ENCODE measurements at regions not wholly inside any gene's neighbourhood (a gene's known extent, or its start where the extent isn't known, plus 50 kb on each side); places are given as distances from the start of the nearest gene placed in this dataset.
"Not testable (repeated sequence)": the region's sequence is repeated elsewhere in the genome, so short reads cannot be mapped to it uniquely, and the experiment has no call there.

DNA sequence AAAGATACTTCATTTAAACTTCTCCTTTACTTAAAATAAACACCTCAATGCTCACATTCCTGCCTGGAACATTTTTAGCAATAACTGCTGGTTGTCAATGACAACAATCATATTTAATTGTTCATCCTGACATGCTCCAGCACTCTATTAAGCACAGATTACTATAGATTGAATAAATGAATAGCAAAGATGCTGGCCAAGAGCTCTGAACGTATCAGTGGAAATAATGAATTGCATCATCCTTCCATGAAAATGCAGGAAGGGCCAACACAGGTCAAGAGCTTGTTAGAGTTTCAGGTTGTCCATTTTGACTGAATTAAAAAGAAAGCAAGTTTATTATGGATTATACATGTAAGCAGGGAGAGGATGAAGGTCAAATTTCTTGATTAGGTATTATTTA lies 994.0 kb downstream of the TSN start:
- no peak for DNase-seq

- no peak for DNase-seq
Measured at GRCh38 chr2:122750095-122750494, 994.6 kb downstream of the TSN start.

DNA sequence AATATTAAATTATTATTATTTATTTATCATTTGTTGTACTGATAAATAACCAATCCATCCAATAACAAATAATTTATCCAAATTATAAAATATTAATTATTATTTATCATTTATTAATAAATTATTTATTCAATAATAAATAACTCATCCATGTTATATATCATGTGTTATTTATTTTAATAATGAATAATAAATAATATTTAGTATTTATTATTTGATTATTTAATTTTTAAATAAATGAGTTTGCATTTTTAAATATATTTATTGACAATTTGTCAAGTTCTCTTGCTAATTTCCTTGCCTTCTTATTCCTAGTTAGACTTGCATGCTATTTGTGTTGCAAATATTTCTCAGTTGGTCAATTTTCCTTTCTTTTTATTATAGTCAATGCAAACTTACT lies 995.4 kb downstream of the TSN start:
- DNase-seq = no peak

- no peak for DNase-seq
Measured at GRCh38 chr2:122753336-122753735, 997.9 kb downstream of the TSN start.

DNA sequence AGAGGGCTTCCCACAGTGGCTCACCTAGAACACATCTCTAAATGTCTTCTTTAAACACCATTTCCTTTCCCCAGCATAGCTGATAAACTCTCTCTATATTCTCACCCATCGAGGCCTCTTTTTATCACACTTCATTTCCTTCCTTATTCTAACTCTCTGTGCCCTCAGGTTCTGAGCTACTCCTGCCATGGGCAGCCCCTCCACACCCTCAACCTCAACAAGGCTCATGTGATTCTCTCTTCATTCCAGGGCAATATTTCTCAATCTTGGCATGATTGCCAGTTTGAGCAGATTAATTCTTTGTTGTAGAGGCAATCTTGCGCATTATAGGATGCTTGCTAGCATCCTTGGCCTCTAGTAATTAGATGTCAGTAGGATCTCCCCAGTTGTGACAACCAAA lies 999.1 kb downstream of the TSN start:
- DNase-seq = no peak

- DNase-seq = no peak
Measured at GRCh38 chr2:122755281-122755780, 999.9 kb downstream of the TSN start.

- no peak for DNase-seq
Measured at GRCh38 chr2:122758967-122759366, 1003.5 kb downstream of the TSN start.

DNA sequence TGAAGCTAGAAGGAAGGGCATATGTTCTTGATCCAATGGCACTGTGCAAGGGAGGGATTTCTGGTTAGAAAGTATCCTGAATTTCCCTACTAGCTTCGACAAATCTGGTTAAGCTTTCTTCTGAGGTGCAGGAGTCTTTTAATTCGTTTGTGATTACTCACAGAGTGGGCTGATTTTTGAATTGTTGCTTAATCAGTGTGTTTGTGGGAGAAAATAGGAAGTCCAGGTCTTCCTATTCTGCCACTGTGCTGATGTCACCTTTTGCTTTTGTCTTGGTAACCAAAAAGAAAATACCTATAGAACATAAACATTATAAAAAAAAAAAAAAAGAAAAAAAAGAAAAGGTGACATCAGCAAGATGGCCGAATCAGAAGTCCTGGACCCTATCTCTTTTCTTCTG lies 1008.6 kb downstream of the TSN start:
- DNase-seq = no peak

DNA sequence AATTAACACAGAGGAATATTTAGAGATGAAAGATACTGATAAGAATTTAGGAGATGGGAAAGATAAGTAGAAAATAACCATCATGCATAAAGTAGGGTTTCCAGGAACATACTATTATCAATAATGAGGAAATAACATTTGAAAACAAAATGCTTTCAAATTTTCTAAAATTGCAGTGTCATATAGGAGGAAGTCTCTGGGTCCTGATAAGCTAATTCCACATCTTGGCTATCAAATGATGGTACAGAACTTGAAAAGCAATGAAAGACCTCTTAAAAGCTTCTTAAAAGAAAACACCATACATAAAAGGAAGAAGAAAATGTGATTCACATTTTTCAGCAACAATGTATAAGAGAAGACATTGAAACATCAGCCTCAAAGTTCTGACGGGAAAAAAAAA lies 1024.8 kb downstream of the TSN start:
- DNase-seq = no peak

GRCh38 chr2:122794100-122794499 lies 1038.6 kb downstream of the TSN start:
- DNase-seq = no peak

DNA sequence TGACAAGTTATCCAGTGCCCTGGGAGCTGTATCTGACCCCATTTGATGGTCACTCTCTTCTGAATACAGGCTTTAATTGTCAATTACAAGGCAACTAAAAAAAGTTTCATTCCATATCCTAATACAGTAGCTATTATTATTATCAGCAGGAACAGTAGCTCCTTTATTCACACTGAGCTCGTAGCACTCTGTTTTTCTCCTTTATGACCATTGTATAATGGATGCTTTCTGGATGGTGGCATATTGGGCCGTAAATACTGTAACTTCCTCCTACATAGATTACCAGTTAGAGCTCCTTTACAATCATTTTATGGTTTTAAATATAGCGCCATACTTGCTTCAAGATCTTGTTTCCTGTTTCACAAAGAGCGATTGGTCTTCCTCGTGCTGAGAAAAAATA lies 1040.3 kb downstream of the TSN start:
- no peak for DNase-seq

DNA sequence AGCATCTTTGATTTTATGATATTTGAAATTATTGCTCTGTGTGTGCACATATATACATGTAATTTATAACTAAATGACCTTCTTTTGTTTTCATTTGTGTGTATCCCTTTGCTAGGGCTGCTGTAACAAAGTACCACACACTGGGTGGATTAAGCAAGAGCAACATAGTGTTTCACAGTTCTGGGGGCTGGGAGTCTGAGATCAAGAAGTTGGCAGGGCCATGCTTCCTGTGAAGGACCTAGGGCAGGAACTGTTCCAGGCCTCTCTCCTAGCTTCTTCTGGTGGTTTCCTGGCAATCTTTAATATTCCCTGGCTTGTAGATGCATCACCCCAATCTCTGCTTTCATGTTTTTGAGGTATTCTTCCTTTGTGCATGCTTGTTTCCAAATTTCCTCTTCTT lies 1043.9 kb downstream of the TSN start:
- no peak for DNase-seq

DNA sequence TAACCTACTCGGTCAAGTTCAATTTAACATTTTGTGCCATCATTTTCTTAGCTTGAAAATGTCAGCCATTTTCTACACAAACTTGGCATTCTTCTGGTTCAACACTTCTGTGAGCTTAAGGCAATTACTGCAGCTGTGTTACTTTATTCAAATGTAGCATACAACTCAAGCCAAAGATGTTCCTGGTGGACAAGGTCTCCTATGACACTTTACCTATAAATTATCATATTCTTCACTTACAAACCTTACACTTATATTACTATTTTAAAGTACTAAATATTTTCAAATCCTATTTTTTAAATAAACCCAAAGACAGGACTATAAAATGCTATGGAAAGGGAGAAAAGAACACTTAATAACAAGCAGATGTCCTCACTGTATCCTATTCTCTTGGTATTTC lies 1045.3 kb downstream of the TSN start:
- DNase-seq = no peak

GRCh38 chr2:122804494-122804893 lies 1049.0 kb downstream of the TSN start:
- DNase-seq = no peak

GRCh38 chr2:122805346-122805745 lies 1049.9 kb downstream of the TSN start:
- no peak for DNase-seq

DNA sequence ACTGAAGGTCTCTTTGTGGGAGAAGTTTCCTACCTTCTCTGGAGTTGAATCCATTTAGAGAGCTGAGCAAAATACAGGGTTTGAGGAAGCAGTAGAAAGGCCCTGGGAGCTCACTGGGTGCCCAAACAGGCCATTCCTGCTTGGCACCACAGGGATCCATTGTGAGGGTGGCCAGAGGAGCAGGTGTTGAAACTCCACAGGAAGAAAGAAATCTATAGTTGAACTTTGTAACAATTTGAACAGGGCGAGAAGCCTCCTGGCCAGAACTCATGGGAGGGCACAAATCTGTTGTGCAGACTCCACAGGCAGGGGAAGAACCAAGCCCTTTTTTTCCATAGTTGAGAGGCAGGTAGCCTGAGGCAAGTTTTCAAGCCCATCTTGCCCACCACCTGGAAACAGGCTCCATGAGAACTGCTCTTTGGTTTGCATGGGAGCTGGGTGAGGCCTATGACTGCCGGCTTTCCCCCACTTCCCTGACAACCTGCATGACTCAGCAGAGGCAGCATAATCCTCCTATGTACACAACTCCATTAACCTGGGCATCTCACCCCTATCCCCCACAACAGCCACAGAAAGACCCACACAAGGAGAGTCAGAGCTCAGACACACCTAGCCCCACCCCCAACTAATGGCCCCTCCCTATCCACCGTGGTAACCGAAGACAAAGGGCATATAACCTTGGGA lies 1053.0 kb downstream of the TSN start:
- DNase-seq = no peak

DNA sequence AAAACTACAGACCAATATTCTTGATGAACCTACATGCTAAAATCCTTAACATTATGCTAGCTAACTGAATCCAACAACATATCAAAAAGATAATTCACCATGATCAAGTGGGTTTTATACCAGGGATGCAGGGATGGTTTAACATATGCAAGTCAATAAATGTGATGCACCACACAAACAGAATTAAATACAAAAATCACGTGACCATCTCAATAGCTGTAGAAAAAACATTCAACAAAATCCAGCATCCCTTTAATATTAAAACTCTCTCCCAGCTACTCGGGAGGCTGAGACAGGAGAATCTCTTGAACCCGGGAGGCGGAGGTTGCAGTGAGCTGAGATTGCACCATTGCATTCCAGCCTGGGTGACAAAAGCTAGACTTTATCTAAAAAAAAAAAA lies 1056.8 kb downstream of the TSN start:
- DNase-seq = not testable (repeated sequence)

DNA sequence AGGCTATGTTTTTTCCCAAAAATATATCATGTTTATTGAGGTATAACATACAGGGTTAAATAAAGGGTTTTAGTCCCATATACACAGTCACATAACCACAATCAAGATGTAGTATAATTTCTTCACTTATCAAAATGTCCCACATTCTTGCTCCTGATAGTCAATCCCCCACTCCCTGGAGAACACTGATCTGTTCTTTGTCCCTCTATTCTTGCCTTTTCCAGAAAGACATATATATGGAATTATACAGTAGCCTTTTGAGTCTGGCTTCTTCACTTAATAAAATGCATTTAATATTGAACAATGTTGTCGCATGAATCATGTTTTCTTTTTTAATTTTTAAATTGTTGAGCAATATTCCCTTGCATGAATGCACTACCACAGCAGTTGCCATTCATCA lies 1059.7 kb downstream of the TSN start:
- no peak for DNase-seq

- no peak for DNase-seq
Measured at GRCh38 chr2:122816803-122817202, 1061.4 kb downstream of the TSN start.

DNA sequence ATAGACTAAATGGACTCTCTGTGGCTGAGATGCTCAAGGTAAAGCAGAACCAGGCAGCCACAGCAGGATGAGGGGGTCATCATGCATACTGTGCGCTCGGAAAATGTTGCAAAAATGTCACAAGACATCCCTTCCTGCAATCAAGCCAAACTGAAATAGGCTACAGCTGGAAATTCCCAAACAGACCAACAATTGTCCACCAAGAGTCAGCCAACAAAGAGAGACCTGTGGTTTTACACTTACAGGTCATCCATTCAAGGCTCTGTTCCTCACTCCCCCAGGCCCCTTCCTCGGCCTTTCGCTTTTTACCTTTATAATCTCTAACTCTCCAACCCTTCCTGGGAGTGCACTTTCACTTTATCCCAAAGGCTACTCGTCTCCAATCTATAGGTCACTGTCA lies 1066.9 kb downstream of the TSN start:
- no peak for DNase-seq

GRCh38 chr2:122830157-122830556 lies 1074.7 kb downstream of the TSN start:
- DNase-seq = no peak

- no peak for DNase-seq
Measured at GRCh38 chr2:122831649-122832048, 1076.2 kb downstream of the TSN start.

GRCh38 chr2:122843503-122843902 lies 1088.1 kb downstream of the TSN start:
- no peak for DNase-seq

GRCh38 chr2:122851161-122851560 lies 1095.7 kb downstream of the TSN start:
- DNase-seq = no peak

DNA sequence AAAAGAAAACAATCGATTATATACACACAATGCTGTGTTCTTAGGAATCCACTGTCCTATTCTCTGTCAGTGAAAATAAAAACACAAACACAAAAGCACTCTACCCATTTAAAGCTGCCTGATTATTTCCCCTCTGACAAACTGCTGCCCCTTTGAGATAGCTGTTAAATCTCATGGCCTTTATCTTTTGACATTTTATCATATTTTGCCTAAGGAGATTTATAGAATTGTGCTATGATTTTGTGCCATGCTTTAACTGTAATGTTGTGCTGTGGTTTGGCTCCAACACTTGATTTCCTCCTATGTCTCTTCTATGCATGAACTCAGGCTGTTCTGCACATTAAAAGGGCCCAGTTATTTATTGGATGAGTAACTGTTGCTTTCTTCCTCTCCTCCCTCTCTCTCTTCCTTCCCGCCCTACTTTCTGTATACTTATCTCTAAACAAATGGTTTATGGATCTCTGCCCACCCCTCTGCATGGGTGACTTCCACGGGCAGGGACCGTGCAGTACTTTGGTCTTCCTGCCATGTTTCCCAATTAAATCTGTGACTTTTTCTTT lies 1096.6 kb downstream of the TSN start:
- no peak for DNase-seq
